ENCODE measurements at regions not wholly inside any gene's neighbourhood (a gene's known extent, or its start where the extent isn't known, plus 50 kb on each side); places are given as distances from the start of the nearest gene placed in this dataset.

- Histone ChIP-seq H3K9ac (ENCODE audit: low read depth, low read length) (no peak overlapping the region), H3K9me3 (ENCODE audit: control insufficient read depth, insufficient read depth, low read length) (no peaks in the 10 kb centered on the region), H3K4me1 (ENCODE audit: insufficient read depth, low read length) (no peaks in the 10 kb centered on the region), H3K36me3 (ENCODE audit: insufficient read depth, low read length) (no peaks in the 10 kb centered on the region)
These were observed 892.5 kb upstream of the LRRTM1 start for GRCh38 chr2:81196933-81197628.

DNA sequence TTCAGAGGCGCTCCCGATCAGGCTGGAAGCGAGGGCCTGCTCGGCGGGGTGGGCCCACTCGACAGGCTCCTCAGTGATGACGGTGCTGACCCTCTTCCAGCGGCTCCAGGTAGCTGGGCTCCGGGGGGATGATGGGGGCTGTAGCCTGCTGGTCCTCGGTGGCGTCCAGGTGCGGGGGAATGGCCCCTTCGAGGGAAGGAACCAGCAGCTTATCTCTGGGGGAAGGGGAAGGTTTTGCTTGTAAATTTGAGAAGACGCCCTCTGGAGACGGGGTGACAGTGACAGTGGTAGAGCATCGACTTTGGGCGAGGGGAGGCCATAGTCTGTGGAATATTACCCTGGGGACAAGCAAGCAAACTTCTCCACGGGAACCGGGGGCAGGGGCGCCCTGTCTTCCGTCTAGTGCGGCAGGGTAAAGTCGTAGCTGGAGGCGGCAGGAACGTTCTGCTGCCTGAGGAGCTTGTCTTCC is 891.9 kb upstream of the LRRTM1 start:
- no peaks in the 10 kb centered on the region for H3K9me3 ChIP-seq (ENCODE audit: control insufficient read depth, insufficient read depth, low read length)
- no peaks in the 10 kb centered on the region for H3K4me1 ChIP-seq (ENCODE audit: insufficient read depth, low read length)
- no peaks in the 10 kb centered on the region for H3K36me3 ChIP-seq (ENCODE audit: insufficient read depth, low read length)
- no peak overlapping the region for H3K9ac ChIP-seq (ENCODE audit: low read depth, low read length)

- Histone ChIP-seq H3K4me1 (ENCODE audit: insufficient read depth, low read length) (no peaks in the 10 kb centered on the region), H3K9me3 (ENCODE audit: control insufficient read depth, insufficient read depth, low read length) (no peaks in the 10 kb centered on the region), H3K9ac (ENCODE audit: low read depth, low read length) (no peak overlapping the region), H3K36me3 (ENCODE audit: insufficient read depth, low read length) (no peaks in the 10 kb centered on the region)
These were observed 891.3 kb upstream of the LRRTM1 start for GRCh38 chr2:81195774-81196382.

GRCh38 chr2:81195017-81195773 is 890.6 kb upstream of the LRRTM1 start:
- Histone ChIP-seq H3K36me3 (ENCODE audit: insufficient read depth, low read length) (no peaks in the 10 kb centered on the region), H3K9me3 (ENCODE audit: control insufficient read depth, insufficient read depth, low read length) (no peaks in the 10 kb centered on the region), H3K4me1 (ENCODE audit: insufficient read depth, low read length) (no peaks in the 10 kb centered on the region), H3K9ac (ENCODE audit: low read depth, low read length) (no peak overlapping the region)

DNA sequence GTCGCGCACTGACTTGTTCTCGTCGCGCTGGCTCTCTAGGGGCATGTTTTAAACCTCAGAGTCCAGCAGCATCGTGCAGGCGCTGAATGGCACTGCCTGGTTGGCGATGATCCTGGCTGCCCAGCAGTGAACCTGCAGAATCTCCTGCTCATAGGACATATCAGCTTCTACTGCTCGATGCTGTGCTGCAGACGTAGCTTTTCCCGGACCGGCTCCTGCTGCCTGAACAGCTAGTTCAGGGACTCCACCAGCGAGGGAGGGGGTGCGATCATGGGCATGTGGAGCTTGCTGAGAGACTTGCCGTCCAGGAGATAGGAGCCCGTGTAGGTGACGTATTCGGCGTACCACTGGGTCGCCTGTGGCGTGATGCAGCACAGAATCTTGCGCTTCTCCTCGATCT is 890.0 kb upstream of the LRRTM1 start:
- no peaks in the 10 kb centered on the region for H3K9me3 ChIP-seq (ENCODE audit: control insufficient read depth, insufficient read depth, low read length)
- no peak overlapping the region for H3K9ac ChIP-seq (ENCODE audit: low read depth, low read length)
- H3K4me1 ChIP-seq (ENCODE audit: insufficient read depth, low read length) = no peaks in the 10 kb centered on the region
- no peaks in the 10 kb centered on the region for H3K36me3 ChIP-seq (ENCODE audit: insufficient read depth, low read length)

DNA sequence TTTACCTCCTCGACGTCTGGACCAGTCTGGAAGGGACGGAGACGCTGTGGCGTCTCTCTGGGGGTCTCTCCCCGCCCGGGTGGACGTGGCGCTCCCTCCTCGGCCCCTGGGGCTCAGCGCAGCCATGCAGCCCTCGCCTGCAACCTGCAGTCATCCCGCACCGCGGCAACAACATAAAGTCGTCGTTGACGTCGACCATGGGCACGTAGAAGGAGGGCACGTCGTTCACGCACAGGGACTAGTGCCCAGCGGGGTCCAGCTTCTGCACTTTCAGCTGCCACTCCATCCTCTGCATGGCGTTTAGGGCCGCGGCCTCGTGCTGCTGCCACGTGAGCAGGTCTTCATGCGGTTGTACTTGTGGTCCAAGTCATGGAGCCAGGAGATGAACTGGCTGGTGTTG is 889.6 kb upstream of the LRRTM1 start:
- H3K9ac ChIP-seq (ENCODE audit: low read depth, low read length) = no peak overlapping the region
- H3K9me3 ChIP-seq (ENCODE audit: control insufficient read depth, insufficient read depth, low read length) = no peaks in the 10 kb centered on the region
- no peaks in the 10 kb centered on the region for H3K36me3 ChIP-seq (ENCODE audit: insufficient read depth, low read length)
- no peaks in the 10 kb centered on the region for H3K4me1 ChIP-seq (ENCODE audit: insufficient read depth, low read length)

DNA sequence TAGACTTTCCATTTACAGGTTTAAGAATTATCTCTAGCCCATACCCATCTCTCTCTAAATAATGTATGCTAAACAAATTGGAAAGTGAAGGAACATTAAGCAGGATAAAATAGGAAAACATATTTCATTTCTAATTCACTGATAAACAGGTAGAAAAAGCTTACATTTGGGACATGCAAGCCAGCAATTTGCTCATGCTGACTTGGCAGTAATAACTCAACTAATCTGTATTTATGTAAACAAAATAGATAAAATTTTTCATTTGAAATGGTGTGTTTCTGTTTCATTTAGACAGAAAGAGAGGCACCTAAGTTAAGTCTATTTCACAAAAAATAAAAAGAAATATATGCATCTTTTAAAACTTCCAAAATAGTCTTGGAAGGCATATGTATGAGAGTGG is 877.3 kb upstream of the LRRTM1 start:
- no peaks in the 10 kb centered on the region for H3K36me3 ChIP-seq (ENCODE audit: insufficient read depth, low read length)
- no peaks in the 10 kb centered on the region for H3K4me1 ChIP-seq (ENCODE audit: insufficient read depth, low read length)
- H3K9me3 ChIP-seq (ENCODE audit: control insufficient read depth, insufficient read depth, low read length) = no peaks in the 10 kb centered on the region

DNA sequence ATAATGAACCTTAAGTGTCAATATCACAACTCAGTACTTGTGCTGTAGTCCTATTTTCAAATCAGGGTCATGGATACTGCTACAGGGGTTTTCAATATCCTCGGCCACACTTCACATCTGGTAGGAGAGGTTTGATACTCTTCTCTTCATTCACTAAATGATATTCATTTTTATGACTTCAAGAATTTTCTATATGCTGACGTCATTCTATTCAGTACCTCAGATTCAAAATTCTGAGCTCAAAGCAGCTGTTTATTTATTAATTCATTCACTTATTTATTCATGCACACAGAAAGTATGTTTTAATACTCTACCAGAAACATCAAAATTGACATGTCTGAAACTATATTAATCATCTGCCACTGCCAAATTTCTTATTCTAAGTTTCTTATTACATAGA is 866.9 kb upstream of the LRRTM1 start:
- Histone ChIP-seq H3K9ac (ENCODE audit: low read depth, low read length) (no peak overlapping the region), H3K36me3 (ENCODE audit: insufficient read depth, low read length) (no peaks in the 10 kb centered on the region), H3K4me1 (ENCODE audit: insufficient read depth, low read length) (no peaks in the 10 kb centered on the region), H3K9me3 (ENCODE audit: control insufficient read depth, insufficient read depth, low read length) (no peaks in the 10 kb centered on the region)

More for the DNA sequence above, 877.3 kb upstream of the LRRTM1 start:
- H3K9ac ChIP-seq (ENCODE audit: low read depth, low read length) = no peak overlapping the region

GRCh38 chr2:81163583-81163982 is 859.0 kb upstream of the LRRTM1 start:
- Histone ChIP-seq H3K4me1 (ENCODE audit: insufficient read depth, low read length) (no peaks in the 10 kb centered on the region), H3K9ac (ENCODE audit: low read depth, low read length) (no peak overlapping the region), H3K36me3 (ENCODE audit: insufficient read depth, low read length) (no peaks in the 10 kb centered on the region), H3K9me3 (ENCODE audit: control insufficient read depth, insufficient read depth, low read length) (no peaks in the 10 kb centered on the region)

- Histone ChIP-seq H3K9ac (ENCODE audit: low read depth, low read length) (no peak overlapping the region), H3K9me3 (ENCODE audit: control insufficient read depth, insufficient read depth, low read length) (no peaks in the 10 kb centered on the region), H3K36me3 (ENCODE audit: insufficient read depth, low read length) (no peaks in the 10 kb centered on the region), H3K4me1 (ENCODE audit: insufficient read depth, low read length) (no peaks in the 10 kb centered on the region)
These were observed 854.0 kb upstream of the LRRTM1 start for GRCh38 chr2:81158505-81158904.

DNA sequence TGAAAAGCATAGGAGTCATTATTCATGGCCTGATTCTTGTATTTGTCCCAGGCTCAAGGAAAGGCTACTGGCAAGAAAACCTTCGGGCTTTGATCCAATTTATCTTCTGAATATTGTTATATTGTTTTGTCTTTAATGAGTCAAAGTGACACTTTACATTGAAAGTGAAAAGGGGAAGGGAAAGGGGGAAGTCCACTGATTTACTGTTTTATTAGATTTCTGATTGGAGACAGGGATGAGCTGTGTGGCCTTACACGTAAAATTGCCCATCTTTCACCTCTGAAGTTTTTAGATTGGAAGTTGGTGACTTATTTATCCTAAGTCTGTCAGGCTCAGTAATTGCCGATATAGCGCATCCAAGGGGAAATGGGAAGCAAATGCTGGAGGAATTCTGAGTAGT is 843.8 kb upstream of the LRRTM1 start:
- H3K9ac ChIP-seq (ENCODE audit: low read depth, low read length) = no peak overlapping the region
- H3K9me3 ChIP-seq (ENCODE audit: control insufficient read depth, insufficient read depth, low read length) = no peaks in the 10 kb centered on the region
- no peaks in the 10 kb centered on the region for H3K36me3 ChIP-seq (ENCODE audit: insufficient read depth, low read length)

DNA sequence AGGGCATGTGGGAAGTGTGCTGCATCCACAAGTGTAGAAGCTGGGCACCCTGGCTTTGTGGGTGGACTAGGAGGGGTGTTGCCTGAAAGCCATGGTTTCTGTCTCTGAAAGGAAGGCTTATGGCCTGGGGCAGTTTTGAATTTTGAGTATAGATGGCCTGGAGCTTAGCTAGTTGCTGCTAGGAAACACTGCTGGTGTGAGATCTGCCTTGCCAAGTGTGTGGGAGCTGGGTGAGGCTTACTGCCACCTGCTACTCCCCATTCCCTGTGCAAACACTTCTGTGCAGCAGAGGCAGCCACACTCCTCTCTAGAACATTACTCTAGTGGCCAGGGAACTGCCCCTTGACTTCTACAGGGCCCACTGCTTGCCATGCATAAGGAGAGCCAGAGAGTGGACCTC is 831.7 kb upstream of the LRRTM1 start:
- Histone ChIP-seq H3K9ac (ENCODE audit: low read depth, low read length) (no peak overlapping the region), H3K9me3 (ENCODE audit: control insufficient read depth, insufficient read depth, low read length) (no peaks in the 10 kb centered on the region), H3K4me1 (ENCODE audit: insufficient read depth, low read length) (no peaks in the 10 kb centered on the region), H3K36me3 (ENCODE audit: insufficient read depth, low read length) (no peaks in the 10 kb centered on the region)

More for the DNA sequence above, 843.8 kb upstream of the LRRTM1 start:
- H3K4me1 ChIP-seq (ENCODE audit: insufficient read depth, low read length) = no peaks in the 10 kb centered on the region

DNA sequence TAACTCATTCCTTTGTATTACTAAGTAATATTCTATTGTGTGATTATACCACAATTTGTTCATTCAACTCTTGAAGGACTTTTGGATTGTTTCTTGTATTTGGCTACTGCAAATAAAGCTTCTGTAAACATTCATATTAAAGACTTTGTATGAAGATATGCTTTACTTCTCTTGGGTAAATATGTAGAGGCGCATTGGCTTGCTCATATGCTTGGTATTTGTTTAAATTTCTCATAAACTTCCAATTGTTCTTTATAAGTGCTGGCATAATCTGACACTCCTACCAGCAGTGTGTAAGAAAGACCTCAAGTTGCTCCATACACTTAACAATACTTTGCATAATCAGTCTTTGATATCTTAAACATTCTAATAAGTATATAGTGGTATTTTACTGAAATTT is 792.8 kb upstream of the LRRTM1 start:
- H3K4me1 ChIP-seq (ENCODE audit: insufficient read depth, low read length) = 0 out of 2 replicates have a peak, but pooled peaks cover 4% of the 10 kb centered on the region
- no peak overlapping the region for H3K9ac ChIP-seq (ENCODE audit: low read depth, low read length)
- no peaks in the 10 kb centered on the region for H3K36me3 ChIP-seq (ENCODE audit: insufficient read depth, low read length)
- H3K9me3 ChIP-seq (ENCODE audit: control insufficient read depth, insufficient read depth, low read length) = no peaks in the 10 kb centered on the region

GRCh38 chr2:81093031-81093430 is 788.5 kb upstream of the LRRTM1 start:
- 0 out of 2 replicates have a peak, but pooled peaks cover 4% of the 10 kb centered on the region for H3K4me1 ChIP-seq (ENCODE audit: insufficient read depth, low read length)
- no peak overlapping the region for H3K9ac ChIP-seq (ENCODE audit: low read depth, low read length)
- no peaks in the 10 kb centered on the region for H3K9me3 ChIP-seq (ENCODE audit: control insufficient read depth, insufficient read depth, low read length)
- no peaks in the 10 kb centered on the region for H3K36me3 ChIP-seq (ENCODE audit: insufficient read depth, low read length)

- Histone ChIP-seq H3K36me3 (ENCODE audit: insufficient read depth, low read length) (no peaks in the 10 kb centered on the region), H3K4me1 (ENCODE audit: insufficient read depth, low read length) (peaks cover 9% of the 10 kb centered on the region; the same call in 1 of the 2 replicates), H3K9me3 (ENCODE audit: control insufficient read depth, insufficient read depth, low read length) (no peaks in the 10 kb centered on the region), H3K9ac (ENCODE audit: low read depth, low read length) (no peak overlapping the region)
These were observed 783.1 kb upstream of the LRRTM1 start for GRCh38 chr2:81087646-81088045.
